ENCODE measurements at regions not wholly inside any gene's neighbourhood (a gene's known extent, or its start where the extent isn't known, plus 50 kb on each side); places are given as distances from the start of the nearest gene placed in this dataset.
A peak's percentile ranks its signal among the peaks of the same experiment; 100 is the strongest.

GRCh38 chr3:72006631-72007556 is 221.9 kb upstream of the PROK2 start:
- no peak for DNase-seq

GRCh38 chr3:72004749-72005292 is 219.9 kb upstream of the PROK2 start:
- DNase-seq, result peak; percentile 89 to 95 (median 91)

GRCh38 chr3:72003936-72004335 is 219.0 kb upstream of the PROK2 start:
- no peak for DNase-seq

GRCh38 chr3:72001758-72002157 is 216.8 kb upstream of the PROK2 start:
- no peak for DNase-seq

GRCh38 chr3:71998995-71999673 is 214.2 kb upstream of the PROK2 start:
- DNase-seq, result peak in 2 of 3 donors; percentile 47 to 77

- no peak for DNase-seq
Observed at GRCh38 chr3:71997066-71997653, 212.2 kb upstream of the PROK2 start.

GRCh38 chr3:71994906-71995305 is 210.0 kb upstream of the PROK2 start:
- DNase-seq, result no peak

- peak; percentile 85 to 91 (median 86) for DNase-seq
Observed at GRCh38 chr3:71994203-71994602, 209.3 kb upstream of the PROK2 start.

- DNase-seq, result no peak
Observed at GRCh38 chr3:71991681-71992080, 206.7 kb upstream of the PROK2 start.

GRCh38 chr3:71991046-71991445 is 206.1 kb upstream of the PROK2 start:
- DNase-seq, result peak in 2 of 3 donors; percentile 50 to 55

- no peak for DNase-seq
Observed at GRCh38 chr3:71990545-71990944, 205.6 kb upstream of the PROK2 start.

GRCh38 chr3:71989165-71989564 is 204.2 kb upstream of the PROK2 start:
- DNase-seq, result peak; percentile 70 to 78 (median 73)

- DNase-seq, result peak in 2 of 3 donors; percentile 39 to 43
Observed at GRCh38 chr3:71987828-71988227, 202.9 kb upstream of the PROK2 start.

GRCh38 chr3:71987089-71987735 is 202.3 kb upstream of the PROK2 start:
- no peak for DNase-seq

- DNase-seq, result no peak
Observed at GRCh38 chr3:71986606-71987005, 201.7 kb upstream of the PROK2 start.

- peak; percentile 69 to 73 (median 73) for DNase-seq
Observed at GRCh38 chr3:71984843-71985613, 200.1 kb upstream of the PROK2 start.

- DNase-seq, result no peak
Observed at GRCh38 chr3:71983694-71984093, 198.7 kb upstream of the PROK2 start.

- peak; percentile 89 to 97 (median 94) for DNase-seq
Observed at GRCh38 chr3:71982506-71983258, 197.7 kb upstream of the PROK2 start.

GRCh38 chr3:71979175-71979574 is 194.2 kb upstream of the PROK2 start:
- DNase-seq, result no peak

GRCh38 chr3:71978150-71978721 is 193.3 kb upstream of the PROK2 start:
- DNase-seq, result no peak

GRCh38 chr3:71977525-71977924 is 192.6 kb upstream of the PROK2 start:
- DNase-seq, result no peak

Measured in suppressor macrophage treated with lipopolysaccharide for 1 hour (primary cell).